HEK293 (cell line): ENCODE measurements at regions not wholly inside any gene's neighbourhood (a gene's known extent, or its start where the extent isn't known, plus 50 kb on each side); places are given as distances from the start of the nearest gene placed in this dataset.

Experiments used
- CTCF ChIA-PET: fragments of 350-600 bp; formaldehyde crosslinking; extraction: SDS; loops from one replicate; lab custom pipeline; 2021; ENCODE audit warnings: antibody characterized with exemption; lab: Yijun Ruan, JAX
- POLR2A ChIA-PET: fragments of 300-600 bp; formaldehyde crosslinking; extraction: SDS; loops from one replicate; lab custom pipeline; 2020; ENCODE audit warnings: antibody characterized with exemption, inconsistent platforms; lab: Yijun Ruan, JAX
- H3K27ac ChIP-seq: fragments of 200-500 bp; sonication (Bioruptor generic); 2 replicates; pipeline ENCODE4 v1.5.1; 2014; ENCODE audit warnings: low read depth, low read length, control low read depth, inconsistent platforms; ENCODE audit errors: extremely low read depth
- H3K36me3 ChIP-seq, 2 experiments: fragments of 200-500 bp in 1 of 2; sonication (Bioruptor generic) in 1 of 2; 1 replicate in 1 of 2; 2 replicates in 1 of 2; pipeline ENCODE4 v1.5.1; 2014 to 2017; ENCODE audit warnings: inconsistent platforms in 2 of 2, low read length in 2 of 2; ENCODE audit not compliant: control insufficient read depth in 2 of 2, insufficient read depth in 1 of 2
- H3K4me1 ChIP-seq: fragments of 200-500 bp; sonication (Bioruptor generic); 2 replicates; pipeline ENCODE4 v1.5.1; 2014; ENCODE audit warnings: mild to moderate bottlenecking, low read length, inconsistent platforms; ENCODE audit not compliant: control insufficient read depth, insufficient read depth
- H3K4me3 ChIP-seq: 2 replicates; pipeline ENCODE4 v1.5.1; 2011; ENCODE audit warnings: low read depth, mild to moderate bottlenecking, control low read depth, low read length, moderate library complexity
- H3K9me3 ChIP-seq: fragments of 200-500 bp; sonication (Bioruptor generic); 2 replicates; pipeline ENCODE4 v1.5.1; 2014; ENCODE audit warnings: low read depth, low read length, inconsistent platforms; ENCODE audit not compliant: control insufficient read depth, insufficient read depth
- AEBP2 ChIP-seq: fragments of 450-650 bp; formaldehyde crosslinking; IDR thresholded peaks from 2 replicates; pipeline ENCODE4 v1.5.1; 2016; ENCODE audit warnings: missing biosample characterization, missing genetic modification characterization, borderline replicate concordance
- ATF2 ChIP-seq: fragments of 450-650 bp; formaldehyde crosslinking; IDR thresholded peaks from 2 replicates; pipeline ENCODE4 v1.5.1; 2016; ENCODE audit warnings: missing biosample characterization, missing genetic modification characterization, low read depth
- GFI1B ChIP-seq: fragments of 450-650 bp; formaldehyde crosslinking; IDR thresholded peaks from 2 replicates; pipeline ENCODE4 v1.5.1; 2016; ENCODE audit warnings: missing biosample characterization, missing genetic modification characterization
- HOXA7 ChIP-seq: sonication (generic); formaldehyde crosslinking; IDR thresholded peaks from 2 replicates; pipeline ENCODE4 v1.8.1; 2022; ENCODE audit warnings: missing genetic modification reagents, borderline replicate concordance
- HOXC10 ChIP-seq: sonication (generic); formaldehyde crosslinking; IDR thresholded peaks from 2 replicates; pipeline ENCODE4 v1.8.1; 2023; ENCODE audit warnings: mild to moderate bottlenecking, missing genetic modification reagents
- YY1 ChIP-seq: fragments of 450-650 bp; formaldehyde crosslinking; IDR thresholded peaks from 2 replicates; pipeline ENCODE4 v1.5.1; 2018; ENCODE audit warnings: missing biosample characterization, missing genetic modification characterization
- ZBTB7A ChIP-seq: fragments of 450-650 bp; formaldehyde crosslinking; IDR thresholded peaks from 2 replicates; pipeline ENCODE4 v1.5.1; 2016; ENCODE audit warnings: low read depth, missing biosample characterization, missing genetic modification characterization
- ZNF146 ChIP-seq: fragments of 450-650 bp; formaldehyde crosslinking; IDR thresholded peaks from 2 replicates; pipeline ENCODE4 v1.5.1; 2016; ENCODE audit warnings: missing biosample characterization, missing genetic modification characterization
- ZNF18 ChIP-seq: fragments of 450-650 bp; formaldehyde crosslinking; IDR thresholded peaks from 2 replicates; pipeline ENCODE4 v1.5.1; 2016; ENCODE audit warnings: missing biosample characterization, missing genetic modification characterization
- ZNF214 ChIP-seq: fragments of 450-650 bp; formaldehyde crosslinking; IDR thresholded peaks from 2 replicates; pipeline ENCODE4 v1.5.1; 2017; ENCODE audit warnings: missing biosample characterization, mild to moderate bottlenecking, missing genetic modification characterization, borderline replicate concordance
- ZNF248 ChIP-seq: fragments of 450-650 bp; formaldehyde crosslinking; IDR thresholded peaks from 2 replicates; pipeline ENCODE4 v1.5.1; 2017; ENCODE audit warnings: missing biosample characterization, missing genetic modification characterization
- ZNF266 ChIP-seq: fragments of 450-650 bp; formaldehyde crosslinking; IDR thresholded peaks from 2 replicates; pipeline ENCODE4 v1.5.1; 2016; ENCODE audit warnings: missing biosample characterization, missing genetic modification characterization, low read depth
- ZNF354C ChIP-seq: fragments of 450-650 bp; formaldehyde crosslinking; IDR thresholded peaks from 2 replicates; pipeline ENCODE4 v1.5.1; 2016; ENCODE audit warnings: missing biosample characterization, missing genetic modification characterization, low read depth, borderline replicate concordance
- ZNF37A ChIP-seq: fragments of 450-650 bp; IDR thresholded peaks from 2 replicates; pipeline ENCODE4 v1.5.1; 2018; ENCODE audit warnings: missing biosample characterization, missing genetic modification characterization
- ZNF488 ChIP-seq: fragments of 450-650 bp; formaldehyde crosslinking; IDR thresholded peaks from 2 replicates; pipeline ENCODE4 v1.5.1; 2016; ENCODE audit warnings: missing biosample characterization, missing genetic modification characterization
- ZNF544 ChIP-seq: fragments of 450-650 bp; formaldehyde crosslinking; IDR thresholded peaks from 2 replicates; pipeline ENCODE4 v1.5.0; 2017; ENCODE audit warnings: missing biosample characterization, missing genetic modification characterization
- ZNF585B ChIP-seq: fragments of 450-650 bp; formaldehyde crosslinking; IDR thresholded peaks from 2 replicates; pipeline ENCODE4 v1.5.1; 2016; ENCODE audit warnings: missing biosample characterization, missing genetic modification characterization
- ZNF624 ChIP-seq: fragments of 450-650 bp; formaldehyde crosslinking; IDR thresholded peaks from 2 replicates; pipeline ENCODE4 v1.5.1; 2017; ENCODE audit warnings: missing biosample characterization, missing genetic modification characterization
- ZNF626 ChIP-seq: fragments of 450-650 bp; sonication (Bioruptor Pico); formaldehyde crosslinking; IDR thresholded peaks from 2 replicates; pipeline ENCODE4 v1.5.1; 2018; ENCODE audit warnings: missing biosample characterization, missing genetic modification characterization, inconsistent platforms
- ZNF658 ChIP-seq: fragments of 450-650 bp; formaldehyde crosslinking; IDR thresholded peaks from 2 replicates; pipeline ENCODE4; 2016; ENCODE audit warnings: missing biosample characterization, missing genetic modification characterization
- ZNF76 ChIP-seq: fragments of 450-650 bp; formaldehyde crosslinking; IDR thresholded peaks from 2 replicates; pipeline ENCODE4; 2016; ENCODE audit warnings: low read depth, missing biosample characterization, missing genetic modification characterization, borderline replicate concordance
- ZNF776 ChIP-seq: fragments of 450-650 bp; formaldehyde crosslinking; IDR thresholded peaks from 2 replicates; pipeline ENCODE4 v1.5.0; 2017; ENCODE audit warnings: missing biosample characterization, missing genetic modification characterization, borderline replicate concordance
- ZNF791 ChIP-seq: fragments of 450-650 bp; formaldehyde crosslinking; IDR thresholded peaks from 2 replicates; pipeline ENCODE4 v1.5.1; 2016; ENCODE audit warnings: missing biosample characterization, missing genetic modification characterization
- ZNF830 ChIP-seq: fragments of 450-650 bp; IDR thresholded peaks from 2 replicates; pipeline ENCODE4 v1.5.0; 2018; ENCODE audit warnings: missing biosample characterization, missing genetic modification characterization, low read depth, mild to moderate bottlenecking, moderate library complexity
- TF ChIP-seq, protein P1 (sequence below): fragments of 450-650 bp; formaldehyde crosslinking; IDR thresholded peaks from 2 replicates; pipeline ENCODE4 v1.5.1; 2016; ENCODE audit warnings: missing biosample characterization, missing genetic modification characterization

DNA sequence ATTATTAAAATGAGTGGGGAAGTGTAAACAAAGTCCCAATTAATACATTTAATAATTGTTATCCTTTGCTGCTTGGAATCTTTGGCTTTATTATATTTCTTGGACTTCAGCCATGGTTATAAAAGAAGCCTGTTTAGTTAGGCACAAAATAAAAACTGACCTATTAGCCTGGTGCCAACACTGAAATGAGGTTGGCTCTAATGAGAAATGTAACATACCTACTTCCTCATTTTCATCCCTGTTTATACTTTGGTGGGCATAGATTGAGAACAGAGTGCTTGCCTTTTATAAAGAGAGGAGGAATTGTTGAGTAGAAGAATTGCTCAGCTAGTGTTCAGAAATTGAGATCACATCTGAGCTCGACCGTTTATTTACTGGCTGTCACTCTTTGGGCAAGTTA lies 471.3 kb downstream of the UTRN start:
- H3K27ac ChIP-seq, result no peak overlapping the region
- TF ChIP-seq ZNF488 (tag by site-specific recombination) (no peak), ZNF626 (no peak), ZNF585B (tag by site-specific recombination) (no peak), ZNF354C (no peak), ZNF214 (tag by site-specific recombination) (no peak), ZNF776 (no peak), ATF2 (tag by site-specific recombination) (no peak), ZNF624 (tag by site-specific recombination) (no peak), ZNF76 (tag by site-specific recombination) (no peak), ZNF266 (tag by site-specific recombination) (no peak), ZNF791 (tag by site-specific recombination) (no peak), ZNF248 (no peak), ZNF18 (tag by site-specific recombination) (no peak), ZBTB7A (tag by site-specific recombination) (no peak), AEBP2 (tag by site-specific recombination) (no peak), ZNF830 (tag by site-specific recombination) (no peak), GFI1B (tag by site-specific recombination) (no peak), HOXC10 (CRISPR knock-in tag) (no peak)
- TF ChIP-seq, protein P1, sequence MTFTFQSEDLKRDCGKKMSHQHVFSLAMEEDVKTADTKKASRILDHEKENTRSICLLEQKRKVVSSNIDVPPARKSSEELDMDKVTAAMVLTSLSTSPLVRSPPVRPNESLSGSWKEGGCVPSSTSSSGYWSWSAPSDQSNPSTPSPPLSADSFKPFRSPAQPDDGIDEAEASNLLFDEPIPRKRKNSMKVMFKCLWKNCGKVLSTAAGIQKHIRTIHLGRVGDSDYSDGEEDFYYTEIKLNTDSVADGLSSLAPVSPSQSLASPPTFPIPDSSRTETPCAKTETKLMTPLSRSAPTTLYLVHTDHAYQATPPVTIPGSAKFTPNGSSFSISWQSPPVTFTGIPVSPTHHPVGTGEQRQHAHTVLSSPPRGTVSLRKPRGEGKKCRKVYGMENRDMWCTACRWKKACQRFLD (tag by site-specific recombination), result no peak
- TF ChIP-seq, all 188 proteins: peak for 0
- Histone ChIP-seq H3K36me3 (peaks cover 0 to 3% of the 10 kb centered on the region in 2 experiments; a peak in 1 of 3 replicates), H3K4me1 (peaks cover 7% of the 10 kb centered on the region; the same call in 1 of the 2 replicates), H3K4me3 (no peak overlapping the region), H3K9me3 (no peaks in the 10 kb centered on the region)
- CTCF ChIA-PET, result interaction anchor here (0.6 kb wide), 1 partner anchor 99 kb away, joined by 3 read pairs; no protein-coding TSS in a partner anchor
- POLR2A ChIA-PET, result no interaction called here

- H3K9me3 ChIP-seq, result no peaks in the 10 kb centered on the region
- ChIA-PET CTCF (no interaction called here), POLR2A (interaction anchor here (0.6 kb wide), 1 partner anchor 76 kb away, joined by 3 read pairs; no protein-coding TSS in a partner anchor)
- peaks cover 0 to 3% of the 10 kb centered on the region in 2 experiments; a peak in 1 of 3 replicates for H3K36me3 ChIP-seq
- H3K4me1 ChIP-seq, result peaks cover 7% of the 10 kb centered on the region; the same call in 1 of the 2 replicates
- TF ChIP-seq ZNF544 (tag by site-specific recombination) (no peak), HOXA7 (CRISPR knock-in tag) (no peak), ZNF658 (tag by site-specific recombination) (no peak), ZNF37A (tag by site-specific recombination) (no peak), YY1 (tag by site-specific recombination) (no peak), ZNF146 (tag by site-specific recombination) (no peak)
- no peak overlapping the region for H3K27ac ChIP-seq
- H3K4me3 ChIP-seq, result no peak overlapping the region
These were observed 472.2 kb downstream of the UTRN start for GRCh38 chr6:144757299-144757698.
